NCI-H1694 (cell line): ENCODE measurements at regions not wholly inside any gene's neighbourhood (a gene's known extent, or its start where the extent isn't known, plus 50 kb on each side); places are given as distances from the start of the nearest gene placed in this dataset.

Experiments used
- DNase-seq: peaks from one replicate; lab custom pipeline; 2025; lab: John Stamatoyannopoulos, UW

- no peak for DNase-seq
These were observed 133.4 kb upstream of the SMAD3 start for GRCh38 chr15:66931768-66932633.

DNA sequence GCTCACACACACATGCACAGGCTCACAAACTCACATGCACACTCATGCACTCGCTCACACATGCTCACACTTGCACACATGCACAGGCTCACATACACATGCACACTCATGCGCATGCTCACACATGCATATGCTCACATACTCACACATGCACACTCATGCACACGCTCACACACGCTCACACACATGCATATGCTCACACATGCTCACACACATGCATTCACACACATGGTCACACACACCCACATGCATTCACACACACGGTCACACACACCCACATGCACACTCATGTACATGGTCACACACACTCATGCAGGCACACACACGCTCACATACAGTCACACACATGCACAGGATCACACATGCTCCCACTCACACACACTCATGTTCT, 132.8 kb upstream of the SMAD3 start:
- no peak for DNase-seq

DNA sequence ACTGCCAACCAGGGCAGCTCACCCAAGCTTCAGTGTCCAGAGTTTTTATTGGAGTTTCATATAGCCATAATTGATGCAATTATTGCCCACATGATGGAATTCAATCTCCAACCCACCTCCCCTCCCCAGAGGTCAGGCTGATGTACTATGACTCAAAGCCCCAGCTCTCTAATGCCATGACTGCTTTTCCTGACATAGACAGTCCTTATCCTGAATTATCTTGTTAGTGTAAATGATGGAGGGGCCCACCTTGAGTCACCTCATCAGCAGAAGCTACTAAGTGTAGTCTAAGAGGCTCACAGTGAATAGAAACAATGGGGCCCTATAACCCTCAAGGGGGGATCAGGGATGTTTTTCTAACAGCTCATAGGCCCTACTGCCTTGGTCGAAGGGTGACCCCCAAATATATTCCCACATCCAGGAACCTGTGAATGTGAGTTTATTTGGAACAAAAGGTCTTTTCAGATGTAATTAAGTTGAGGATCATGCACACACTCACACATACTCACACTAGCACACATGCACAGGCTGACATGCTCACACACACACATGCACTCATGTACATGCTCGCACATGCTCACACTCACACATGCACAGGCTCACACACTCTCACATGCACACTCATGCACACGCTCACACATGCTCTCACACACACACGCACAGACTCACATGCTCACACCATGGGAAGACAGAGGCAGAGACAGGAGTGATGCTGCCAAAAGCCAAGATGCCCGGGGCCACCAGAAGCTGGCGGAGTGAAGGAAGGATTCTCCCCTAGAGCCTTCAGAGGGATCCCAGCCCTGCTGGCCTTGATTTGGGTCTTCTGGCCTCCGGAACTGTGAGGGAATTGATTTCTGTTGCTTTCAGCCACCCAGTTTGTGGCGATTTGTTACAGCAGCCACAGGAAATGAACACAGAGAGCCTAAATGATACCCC, 131.2 kb upstream of the SMAD3 start:
- DNase-seq, result no peak

DNA sequence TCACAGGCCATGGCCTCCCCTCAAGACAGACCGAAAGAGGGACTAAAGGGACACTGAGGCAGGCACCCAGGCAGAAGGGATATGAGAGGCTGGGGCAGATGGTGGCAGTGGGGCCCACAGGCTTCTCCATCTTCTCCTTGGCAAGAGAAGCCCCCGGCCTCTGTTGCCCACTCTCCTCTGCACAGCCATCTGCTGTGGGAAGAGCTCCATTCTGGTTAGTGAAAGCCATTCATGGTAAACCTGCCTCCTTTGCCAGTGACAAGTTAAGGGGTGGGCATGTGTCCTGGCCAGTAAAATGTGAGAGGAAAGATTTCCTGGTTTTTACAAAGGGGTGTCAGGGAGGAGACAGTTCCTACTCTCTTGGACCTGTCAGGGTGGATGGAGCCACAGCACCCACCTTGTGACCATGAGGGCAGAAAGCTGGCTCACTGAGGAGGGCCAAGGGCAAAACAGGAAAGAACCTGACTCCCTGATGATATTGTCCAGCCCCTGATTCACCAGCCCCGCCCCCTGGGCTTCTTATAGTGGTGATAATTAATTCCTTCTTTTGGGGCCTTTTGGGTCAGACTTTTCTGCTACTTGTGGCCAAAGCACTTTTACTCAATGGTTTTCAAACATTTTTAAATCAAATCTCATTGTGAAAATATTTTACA, 130.4 kb upstream of the SMAD3 start:
- no peak for DNase-seq

- DNase-seq, result no peak
These were observed 129.7 kb upstream of the SMAD3 start for GRCh38 chr15:66935688-66936087.

- peak; percentile 83 for DNase-seq
These were observed 129.1 kb upstream of the SMAD3 start for GRCh38 chr15:66936109-66936860.

- DNase-seq, result no peak
These were observed 128.4 kb upstream of the SMAD3 start for GRCh38 chr15:66936861-66937582.

DNA sequence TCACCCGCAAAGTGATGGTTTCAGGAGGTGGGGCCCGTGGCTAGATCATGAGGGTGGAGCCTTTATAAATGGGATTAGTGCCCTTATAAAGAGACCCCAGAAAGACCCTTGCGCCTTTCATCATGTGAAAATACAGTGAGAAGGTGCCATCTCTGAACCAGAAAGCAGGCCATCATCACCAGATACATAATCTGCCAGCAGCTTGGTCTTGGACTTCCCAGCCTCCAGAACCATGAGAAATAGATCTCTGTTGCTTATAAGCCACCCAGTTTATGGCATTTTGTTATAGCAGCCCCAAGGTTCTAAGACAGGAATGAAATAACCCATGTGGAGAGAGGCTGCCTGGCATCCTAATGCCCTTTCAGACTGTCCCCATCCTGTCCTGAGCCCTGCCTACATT, 127.8 kb upstream of the SMAD3 start:
- DNase-seq, result no peak

- no peak for DNase-seq
These were observed 127.1 kb upstream of the SMAD3 start for GRCh38 chr15:66938114-66938830.

DNA sequence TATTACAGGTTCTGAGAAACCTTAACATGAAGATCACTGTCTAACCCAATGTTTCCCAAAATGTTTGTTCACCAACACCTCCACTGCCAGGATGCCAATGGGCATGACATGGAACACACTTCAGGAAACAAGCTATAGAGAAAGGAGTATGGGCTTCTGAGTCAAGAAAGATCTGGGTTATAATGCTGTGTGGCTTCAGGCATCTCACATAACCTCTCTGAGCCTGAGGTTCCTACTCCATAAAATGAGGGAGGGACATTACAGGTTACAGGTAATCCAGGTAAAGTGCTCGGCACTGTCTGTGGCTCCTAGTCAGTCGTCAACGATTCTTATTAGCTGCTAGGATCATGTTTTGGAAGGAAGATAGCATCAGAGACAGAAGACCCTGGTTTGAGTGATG, 126.4 kb upstream of the SMAD3 start:
- DNase-seq, result no peak

DNA sequence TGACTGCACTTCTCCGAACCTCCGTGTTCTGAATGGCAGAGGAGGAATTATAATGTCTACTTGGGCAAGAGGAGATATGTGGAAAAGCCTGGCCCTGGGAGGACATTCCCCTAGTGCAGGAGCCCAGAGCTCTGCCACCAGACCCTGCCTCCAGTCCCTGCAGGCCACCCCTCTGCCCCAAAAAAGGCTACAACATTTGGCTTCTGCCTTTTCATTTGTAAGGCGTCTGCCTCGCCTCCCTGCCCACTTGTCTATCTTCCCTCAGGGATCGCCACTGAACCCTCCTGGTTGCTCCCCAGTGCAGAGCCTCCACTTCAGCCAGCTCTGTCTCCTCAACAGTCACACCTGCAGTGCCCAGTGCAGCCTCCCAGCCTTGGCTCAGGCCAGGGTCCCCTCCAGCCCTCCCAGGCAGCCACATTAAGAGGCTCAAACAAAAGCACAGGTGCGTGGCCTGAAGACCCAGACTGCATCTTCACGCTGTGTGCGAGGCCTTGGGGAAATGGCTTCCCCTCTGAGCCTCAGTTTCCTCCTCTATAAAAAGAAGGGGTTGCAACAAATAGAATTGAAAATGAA, 125.9 kb upstream of the SMAD3 start:
- DNase-seq, result no peak

GRCh38 chr15:66940368-66940767, 125.0 kb upstream of the SMAD3 start:
- DNase-seq, result no peak

DNA sequence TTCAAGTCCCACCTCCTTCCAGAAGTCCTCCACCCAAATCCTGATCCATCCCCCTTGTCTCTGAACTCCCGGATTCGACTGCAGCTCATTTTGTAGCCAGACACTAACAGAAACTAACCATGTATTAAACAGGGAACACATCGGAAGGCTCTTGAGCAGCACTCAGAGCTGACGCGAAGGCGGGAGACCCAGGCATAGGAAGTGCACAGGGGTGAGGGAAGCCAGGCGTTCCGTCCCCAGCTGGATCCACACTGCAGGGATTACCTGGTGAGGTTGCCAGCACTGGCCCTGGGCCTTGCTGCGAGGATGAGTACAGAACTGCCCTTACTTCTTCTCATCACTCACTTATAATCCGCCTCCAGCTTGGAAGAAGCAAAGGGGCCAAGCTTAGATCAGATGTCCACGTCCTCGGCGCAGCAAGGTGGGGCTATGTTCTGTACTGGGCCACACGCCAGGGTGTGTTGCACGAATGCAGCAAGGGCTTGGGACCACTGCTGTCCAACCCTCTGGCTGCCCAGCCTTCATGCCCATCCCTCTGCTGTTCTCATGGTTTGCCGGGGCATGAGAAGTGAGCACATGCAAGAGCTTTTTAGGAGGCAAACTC, 124.2 kb upstream of the SMAD3 start:
- no peak for DNase-seq

DNA sequence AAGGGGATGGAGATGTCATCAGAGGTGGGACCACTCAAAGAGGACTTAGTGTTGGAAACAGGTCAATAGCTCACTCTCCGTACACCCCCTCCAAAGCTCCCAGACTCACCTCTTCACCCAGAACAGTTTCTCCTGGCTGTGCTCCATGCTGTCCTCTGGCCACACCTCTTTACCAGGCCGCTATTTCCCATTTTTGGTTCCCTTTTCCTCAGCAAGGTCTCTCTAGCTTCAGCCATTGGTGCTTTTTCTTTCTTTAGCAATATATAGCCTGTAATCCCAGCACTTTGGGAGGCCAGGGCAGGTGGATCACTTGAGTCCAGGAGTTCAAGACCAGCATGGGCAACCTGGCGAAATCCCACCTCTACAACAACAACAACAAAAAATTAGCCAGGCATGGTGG, 123.6 kb upstream of the SMAD3 start:
- DNase-seq, result no peak

- DNase-seq, result no peak
These were observed 122.6 kb upstream of the SMAD3 start for GRCh38 chr15:66942649-66943390.

DNA sequence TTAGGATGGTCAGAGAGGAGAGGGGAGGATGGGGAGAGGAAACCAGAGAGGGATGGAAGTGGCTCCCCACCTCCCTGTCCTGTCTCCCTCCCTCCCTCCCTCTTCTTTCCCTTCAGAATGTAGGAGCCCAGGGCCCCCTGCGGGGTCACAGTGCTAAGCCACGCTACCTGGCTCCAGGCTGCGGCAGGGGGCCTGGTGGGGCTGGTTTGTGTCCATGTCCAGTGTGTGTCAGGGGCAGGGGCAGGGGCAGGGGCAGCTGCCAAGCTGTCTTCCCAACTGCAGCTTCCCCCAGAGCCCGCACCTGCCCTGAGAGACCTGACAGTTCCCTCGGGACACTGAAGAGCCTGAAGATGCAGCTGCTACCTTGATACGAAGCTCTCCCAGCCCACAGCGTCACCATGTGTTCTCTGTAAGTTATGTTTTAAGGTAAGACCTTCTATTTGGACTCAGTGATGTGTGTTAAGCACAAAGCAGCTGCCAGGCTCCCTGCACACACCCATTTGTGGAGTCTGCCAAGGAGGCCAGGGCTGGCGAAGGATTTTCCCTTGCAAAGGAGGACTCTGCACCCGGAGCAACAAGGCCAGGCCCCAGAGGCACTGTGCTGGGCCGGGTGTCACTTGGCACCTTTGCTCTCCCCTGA, 121.8 kb upstream of the SMAD3 start:
- peak; percentile 46 for DNase-seq

GRCh38 chr15:66944121-66944520, 121.3 kb upstream of the SMAD3 start:
- no peak for DNase-seq

DNA sequence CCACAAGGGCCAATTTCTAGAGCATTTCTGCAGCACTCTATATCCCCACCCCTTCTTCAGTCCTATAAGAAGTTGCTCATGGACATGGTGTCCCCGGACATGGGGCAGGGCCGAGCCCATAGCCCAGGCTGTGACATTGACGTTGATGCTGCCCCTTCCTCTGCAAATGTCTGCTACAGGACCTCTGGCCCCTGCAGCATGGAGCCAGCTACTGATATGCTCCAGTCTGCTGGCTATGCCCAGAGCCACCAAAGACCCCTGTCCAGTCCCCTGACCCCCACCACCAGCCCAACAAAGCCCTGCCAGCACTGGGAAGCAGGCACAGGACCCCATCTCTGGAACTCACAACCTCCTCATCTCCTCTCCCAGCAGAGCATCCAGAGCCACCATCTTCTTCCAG, 120.1 kb upstream of the SMAD3 start:
- DNase-seq, result no peak
